Activated naive CD4-positive, alpha-beta T cell treated with anti-CD3 and anti-CD28 coated beads, Interleukin-2, amount 50 U/mL, for 24 hours (primary cell): ENCODE measurements at regions not wholly inside any gene's neighbourhood (a gene's known extent, or its start where the extent isn't known, plus 50 kb on each side); places are given as distances from the start of the nearest gene placed in this dataset.

Source experiments
- H3K27ac Mint-ChIP-seq: one replicate; pipeline ENCODE4 v1.8.0; 2021; ENCODE audit warnings: mild to moderate bottlenecking, mixed read lengths
- H3K27me3 Mint-ChIP-seq: one replicate; pipeline ENCODE4 v1.8.0; 2021; ENCODE audit warnings: mixed read lengths
- H3K36me3 Mint-ChIP-seq: one replicate; pipeline ENCODE4 v1.8.0; 2021; ENCODE audit warnings: mixed read lengths
- H3K4me1 Mint-ChIP-seq: one replicate; pipeline ENCODE4 v1.8.0; 2021; ENCODE audit warnings: mixed read lengths
- H3K4me3 Mint-ChIP-seq: one replicate; pipeline ENCODE4 v1.8.0; 2021; ENCODE audit warnings: mild to moderate bottlenecking, mixed read lengths
- H3K9me3 Mint-ChIP-seq: one replicate; pipeline ENCODE4 v1.8.0; 2021; ENCODE audit warnings: mixed read lengths

- Mint-ChIP-seq H3K4me3 (no peak overlapping the region), H3K27me3 (no peaks in the 10 kb centered on the region), H3K9me3 (no peaks in the 10 kb centered on the region), H3K36me3 (no peaks in the 10 kb centered on the region), H3K4me1 (no peaks in the 10 kb centered on the region), H3K27ac (no peak overlapping the region)
Observed at GRCh38 chr2:47237375-47238334, 61.3 kb upstream of the CALM2 start.

GRCh38 chr2:47236503-47237215, 60.3 kb upstream of the CALM2 start:
- no peak overlapping the region for H3K4me3 Mint-ChIP-seq
- H3K27ac Mint-ChIP-seq = no peak overlapping the region
- H3K36me3 Mint-ChIP-seq = no peaks in the 10 kb centered on the region
- no peaks in the 10 kb centered on the region for H3K9me3 Mint-ChIP-seq
- H3K4me1 Mint-ChIP-seq = no peaks in the 10 kb centered on the region
- no peaks in the 10 kb centered on the region for H3K27me3 Mint-ChIP-seq

DNA sequence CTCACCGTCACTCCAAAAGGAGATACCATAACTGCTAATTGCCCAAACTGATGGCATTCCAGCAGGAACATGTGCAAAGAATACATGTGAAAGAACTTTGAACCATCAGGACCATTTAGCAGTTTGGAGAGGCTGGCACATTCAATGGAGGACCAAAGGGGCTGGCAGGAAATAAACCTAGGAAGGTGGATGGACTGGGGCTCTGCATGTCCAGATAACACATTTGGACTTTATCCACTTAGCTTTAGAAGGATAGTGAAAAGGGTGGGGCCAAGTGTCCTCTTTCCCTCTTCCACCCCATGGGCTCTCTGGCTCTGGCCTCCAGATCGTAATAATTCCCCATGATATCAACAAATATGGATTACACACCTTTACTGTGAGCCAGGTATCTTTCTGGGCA, 58.8 kb upstream of the CALM2 start:
- H3K27ac Mint-ChIP-seq = no peak overlapping the region
- H3K4me3 Mint-ChIP-seq = no peak overlapping the region
- H3K36me3 Mint-ChIP-seq = no peaks in the 10 kb centered on the region
- H3K27me3 Mint-ChIP-seq = no peaks in the 10 kb centered on the region
- H3K9me3 Mint-ChIP-seq = no peaks in the 10 kb centered on the region
- H3K4me1 Mint-ChIP-seq = no peaks in the 10 kb centered on the region

GRCh38 chr2:47234456-47234855, 58.1 kb upstream of the CALM2 start:
- Mint-ChIP-seq H3K36me3 (no peaks in the 10 kb centered on the region), H3K27ac (no peak overlapping the region), H3K4me1 (no peaks in the 10 kb centered on the region), H3K27me3 (no peaks in the 10 kb centered on the region), H3K4me3 (no peak overlapping the region), H3K9me3 (no peaks in the 10 kb centered on the region)

- Mint-ChIP-seq H3K27me3 (no peaks in the 10 kb centered on the region), H3K4me3 (no peak overlapping the region), H3K27ac (no peak overlapping the region), H3K9me3 (no peaks in the 10 kb centered on the region), H3K36me3 (no peaks in the 10 kb centered on the region), H3K4me1 (no peaks in the 10 kb centered on the region)
Observed at GRCh38 chr2:47232738-47233415, 56.6 kb upstream of the CALM2 start.

- Mint-ChIP-seq H3K36me3 (no peaks in the 10 kb centered on the region), H3K4me3 (no peak overlapping the region), H3K27ac (no peak overlapping the region), H3K27me3 (no peaks in the 10 kb centered on the region), H3K4me1 (no peaks in the 10 kb centered on the region), H3K9me3 (no peaks in the 10 kb centered on the region)
Observed at GRCh38 chr2:47230418-47230817, 54.1 kb upstream of the CALM2 start.

DNA sequence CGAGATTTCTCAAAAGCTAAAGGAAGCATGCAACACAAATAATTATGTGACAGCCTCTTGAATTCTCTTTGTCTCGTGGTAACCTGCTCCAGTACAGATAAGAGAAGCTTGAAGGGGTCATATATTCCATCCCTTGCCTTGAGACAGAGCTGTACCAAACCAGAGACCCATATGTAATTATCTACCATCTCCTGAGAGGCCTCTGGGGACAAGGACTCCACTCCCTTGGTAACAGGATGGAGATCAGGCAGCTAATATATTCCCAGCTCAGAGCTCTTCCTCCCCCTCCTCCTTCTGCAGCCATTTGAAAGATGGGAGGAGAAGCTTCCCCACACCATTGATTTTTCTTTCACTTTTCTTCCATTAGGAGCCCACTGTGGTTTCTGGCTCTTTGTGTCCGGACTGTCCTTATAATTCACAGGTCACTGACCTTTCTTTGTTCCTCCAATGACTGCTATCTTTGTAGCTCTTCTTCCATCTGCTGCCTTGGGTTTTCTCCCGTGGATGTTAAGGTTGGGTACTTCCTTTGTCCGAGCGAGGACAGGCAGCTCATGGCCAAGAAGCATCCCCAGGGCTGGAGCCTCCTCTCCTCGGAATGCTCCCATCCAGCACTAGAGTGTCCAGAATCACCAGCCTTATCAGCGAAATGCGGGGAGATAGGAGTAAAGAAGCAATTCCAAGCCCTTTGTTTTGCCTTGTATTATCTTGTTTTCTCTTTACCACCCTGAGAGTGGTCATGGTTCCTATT, 51.4 kb upstream of the CALM2 start:
- Mint-ChIP-seq H3K36me3 (no peaks in the 10 kb centered on the region), H3K27ac (peak overlapping the region; percentile 10), H3K4me1 (no peaks in the 10 kb centered on the region), H3K27me3 (no peaks in the 10 kb centered on the region), H3K4me3 (no peak overlapping the region), H3K9me3 (no peaks in the 10 kb centered on the region)

- H3K36me3 Mint-ChIP-seq = no peaks in the 10 kb centered on the region
- H3K27ac Mint-ChIP-seq = no peak overlapping the region
- no peaks in the 10 kb centered on the region for H3K4me1 Mint-ChIP-seq
- no peaks in the 10 kb centered on the region for H3K27me3 Mint-ChIP-seq
- no peaks in the 10 kb centered on the region for H3K9me3 Mint-ChIP-seq
- H3K4me3 Mint-ChIP-seq = no peak overlapping the region
Observed at GRCh38 chr2:47226923-47227220, 50.6 kb upstream of the CALM2 start.

- H3K27me3 Mint-ChIP-seq = no peaks in the 10 kb centered on the region
- no peaks in the 10 kb centered on the region for H3K36me3 Mint-ChIP-seq
- no peak overlapping the region for H3K27ac Mint-ChIP-seq
- no peaks in the 10 kb centered on the region for H3K4me1 Mint-ChIP-seq
- no peak overlapping the region for H3K4me3 Mint-ChIP-seq
- H3K9me3 Mint-ChIP-seq = no peaks in the 10 kb centered on the region
Observed at GRCh38 chr2:47226132-47226922, 50.0 kb upstream of the CALM2 start.
